ENCODE measurements at regions not wholly inside any gene's neighbourhood (a gene's known extent, or its start where the extent isn't known, plus 50 kb on each side); places are given as distances from the start of the nearest gene placed in this dataset.

DNA sequence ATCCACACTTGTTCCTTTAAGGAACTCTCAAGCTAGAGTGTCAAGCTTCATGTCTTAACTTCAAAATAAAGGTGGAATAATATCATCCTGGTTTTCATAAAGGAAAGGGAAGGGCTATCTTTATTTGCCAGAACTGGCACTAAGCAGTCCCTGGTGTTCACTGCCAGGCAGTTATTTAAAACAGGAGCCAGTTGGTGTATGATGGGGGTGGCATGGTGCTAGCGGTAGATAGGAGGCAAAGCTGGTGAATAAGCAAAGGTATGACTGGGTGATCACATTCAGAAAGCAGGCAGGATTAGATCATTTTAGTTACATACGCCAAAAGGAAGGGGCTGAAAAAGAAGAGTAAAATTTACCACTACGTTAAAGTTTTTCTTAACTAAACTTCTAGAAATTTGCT lies 776.3 kb downstream of the BCL11A start:
- no peak for DNase-seq (ENCODE audit: low spot score in 2 of 2, unreplicated experiment in 2 of 2)
- no peaks in the 10 kb centered on the region for H3K9me3 Mint-ChIP-seq
- no peaks in the 10 kb centered on the region for H3K36me3 Mint-ChIP-seq
- TF ChIP-seq, protein P1, sequence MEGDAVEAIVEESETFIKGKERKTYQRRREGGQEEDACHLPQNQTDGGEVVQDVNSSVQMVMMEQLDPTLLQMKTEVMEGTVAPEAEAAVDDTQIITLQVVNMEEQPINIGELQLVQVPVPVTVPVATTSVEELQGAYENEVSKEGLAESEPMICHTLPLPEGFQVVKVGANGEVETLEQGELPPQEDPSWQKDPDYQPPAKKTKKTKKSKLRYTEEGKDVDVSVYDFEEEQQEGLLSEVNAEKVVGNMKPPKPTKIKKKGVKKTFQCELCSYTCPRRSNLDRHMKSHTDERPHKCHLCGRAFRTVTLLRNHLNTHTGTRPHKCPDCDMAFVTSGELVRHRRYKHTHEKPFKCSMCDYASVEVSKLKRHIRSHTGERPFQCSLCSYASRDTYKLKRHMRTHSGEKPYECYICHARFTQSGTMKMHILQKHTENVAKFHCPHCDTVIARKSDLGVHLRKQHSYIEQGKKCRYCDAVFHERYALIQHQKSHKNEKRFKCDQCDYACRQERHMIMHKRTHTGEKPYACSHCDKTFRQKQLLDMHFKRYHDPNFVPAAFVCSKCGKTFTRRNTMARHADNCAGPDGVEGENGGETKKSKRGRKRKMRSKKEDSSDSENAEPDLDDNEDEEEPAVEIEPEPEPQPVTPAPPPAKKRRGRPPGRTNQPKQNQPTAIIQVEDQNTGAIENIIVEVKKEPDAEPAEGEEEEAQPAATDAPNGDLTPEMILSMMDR (IDR thresholded peaks at IDR 0.05; ENCODE audit: unreplicated experiment) = no peak
- H3K27ac Mint-ChIP-seq = no peak overlapping the region
- no peaks in the 10 kb centered on the region for H3K27me3 Mint-ChIP-seq (ENCODE audit: low read depth)
- H3K4me3 Mint-ChIP-seq = no peak overlapping the region
- H3K4me1 Mint-ChIP-seq = peaks cover 14% of the 10 kb centered on the region

- H3K9me3 Mint-ChIP-seq = no peaks in the 10 kb centered on the region
Measured at GRCh38 chr2:59776726-59777008, 776.8 kb downstream of the BCL11A start.

DNA sequence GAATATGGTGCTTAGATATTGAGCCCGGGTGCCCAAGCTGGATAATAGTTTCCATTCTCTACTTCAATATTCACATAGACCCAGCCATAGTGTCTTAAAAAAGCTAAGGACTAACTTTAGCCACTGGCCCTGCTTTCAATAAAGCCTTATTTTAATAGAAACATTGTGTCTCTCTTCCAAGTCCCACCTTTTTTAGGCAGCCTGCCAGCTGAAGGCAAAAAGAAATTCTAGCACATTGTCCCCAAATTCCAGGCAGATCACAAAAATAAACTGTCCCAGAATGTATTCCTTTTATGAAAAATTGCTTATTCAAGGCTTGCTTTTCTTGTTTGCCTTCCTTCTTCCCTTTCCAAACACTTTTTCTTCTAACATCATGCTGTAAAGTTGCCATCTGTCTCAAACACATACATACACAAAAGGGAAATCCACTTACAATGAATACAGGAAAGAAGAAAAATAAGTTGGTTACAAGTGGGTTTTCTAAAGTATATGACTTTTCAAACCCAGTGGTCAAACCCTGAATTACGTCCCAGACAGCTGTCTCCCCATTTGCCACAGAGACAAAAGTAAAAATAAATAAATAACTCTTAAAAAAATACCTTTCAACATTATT lies 778.5 kb downstream of the BCL11A start:
- peaks cover 11% of the 10 kb centered on the region for H3K4me1 Mint-ChIP-seq
- H3K27me3 Mint-ChIP-seq (ENCODE audit: low read depth) = no peaks in the 10 kb centered on the region
- H3K9me3 Mint-ChIP-seq = no peaks in the 10 kb centered on the region
- TF ChIP-seq, protein P1 (IDR thresholded peaks at IDR 0.05; ENCODE audit: unreplicated experiment) = peak; percentile 58
- no peak overlapping the region for H3K4me3 Mint-ChIP-seq
- DNase-seq (ENCODE audit: low spot score in 2 of 2, unreplicated experiment in 2 of 2) = no peak
- H3K36me3 Mint-ChIP-seq = no peaks in the 10 kb centered on the region
- no peak overlapping the region for H3K27ac Mint-ChIP-seq

More at GRCh38 chr2:59776726-59777008, 776.8 kb downstream of the BCL11A start:
- Mint-ChIP-seq H3K27ac (no peak overlapping the region), H3K27me3 (ENCODE audit: low read depth) (no peaks in the 10 kb centered on the region), H3K4me1 (peaks cover 14% of the 10 kb centered on the region), H3K4me3 (no peak overlapping the region), H3K36me3 (no peaks in the 10 kb centered on the region)
- TF ChIP-seq, protein P1 (IDR thresholded peaks at IDR 0.05; ENCODE audit: unreplicated experiment) = no peak
- no peak for DNase-seq (ENCODE audit: low spot score in 2 of 2, unreplicated experiment in 2 of 2)

DNA sequence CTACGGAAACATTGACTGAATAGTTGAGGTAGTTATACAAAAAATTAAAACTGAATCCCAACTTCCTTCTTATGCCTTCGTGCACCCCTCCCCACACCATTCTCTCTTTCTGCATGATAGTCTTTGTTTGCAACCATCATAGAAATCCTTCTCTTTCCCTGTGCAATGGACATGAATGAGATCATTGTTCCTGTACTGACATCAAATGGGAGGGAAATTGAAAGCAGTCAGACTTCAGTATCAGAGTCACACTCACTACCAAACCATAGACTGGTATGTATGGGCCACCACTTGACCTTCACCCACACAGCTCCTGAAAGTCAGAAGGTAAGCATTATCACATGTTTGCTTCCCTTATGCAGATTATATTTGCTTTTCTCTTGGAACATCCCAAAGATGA lies 782.8 kb downstream of the BCL11A start:
- peaks cover 11% of the 10 kb centered on the region for H3K4me1 Mint-ChIP-seq
- no peaks in the 10 kb centered on the region for H3K36me3 Mint-ChIP-seq
- no peaks in the 10 kb centered on the region for H3K9me3 Mint-ChIP-seq
- H3K27ac Mint-ChIP-seq = no peak overlapping the region
- no peak for DNase-seq (ENCODE audit: low spot score in 2 of 2, unreplicated experiment in 2 of 2)
- H3K27me3 Mint-ChIP-seq (ENCODE audit: low read depth) = no peaks in the 10 kb centered on the region
- TF ChIP-seq, protein P1 (IDR thresholded peaks at IDR 0.05; ENCODE audit: unreplicated experiment) = no peak
- H3K4me3 Mint-ChIP-seq = no peak overlapping the region

- Mint-ChIP-seq H3K4me1 (no peaks in the 10 kb centered on the region), H3K36me3 (no peaks in the 10 kb centered on the region), H3K27ac (no peak overlapping the region), H3K27me3 (ENCODE audit: low read depth) (no peaks in the 10 kb centered on the region), H3K4me3 (no peak overlapping the region), H3K9me3 (no peaks in the 10 kb centered on the region)
- DNase-seq (ENCODE audit: low spot score in 2 of 2, unreplicated experiment in 2 of 2) = no peak
- TF ChIP-seq, protein P1 (IDR thresholded peaks at IDR 0.05; ENCODE audit: unreplicated experiment) = no peak
Measured at GRCh38 chr2:59761966-59762365, 791.5 kb downstream of the BCL11A start.

- TF ChIP-seq, protein P1 (IDR thresholded peaks at IDR 0.05; ENCODE audit: unreplicated experiment) = no peak
- DNase-seq (ENCODE audit: low spot score in 2 of 2, unreplicated experiment in 2 of 2) = no peak
- no peak overlapping the region for H3K27ac Mint-ChIP-seq
- no peaks in the 10 kb centered on the region for H3K36me3 Mint-ChIP-seq
- H3K27me3 Mint-ChIP-seq (ENCODE audit: low read depth) = no peaks in the 10 kb centered on the region
- no peaks in the 10 kb centered on the region for H3K9me3 Mint-ChIP-seq
- no peak overlapping the region for H3K4me3 Mint-ChIP-seq
- H3K4me1 Mint-ChIP-seq = no peaks in the 10 kb centered on the region
Measured at GRCh38 chr2:59756150-59756549, 797.3 kb downstream of the BCL11A start.

All from mesothelial cell of epicardium (in vitro differentiated cells).